H9 (cell line): ENCODE measurements at regions not wholly inside any gene's neighbourhood (a gene's known extent, or its start where the extent isn't known, plus 50 kb on each side); places are given as distances from the start of the nearest gene placed in this dataset.

Source experiments
- DNase-seq: peaks from one replicate; pipeline ENCODE4 v3.0.0-alpha.2; 2017
- H2AFZ ChIP-seq: one replicate; pipeline ENCODE4 v1.6.1; 2013; ENCODE audit warnings: mild to moderate bottlenecking, low read length, control low read depth, moderate library complexity
- H2AK5ac ChIP-seq: 2 replicates; pipeline ENCODE4 v1.6.1; 2013; ENCODE audit warnings: low read length, control low read depth, mixed read lengths; ENCODE audit not compliant: insufficient read length
- H2BK120ac ChIP-seq: one replicate; pipeline ENCODE4 v1.6.1; 2013; ENCODE audit warnings: low read depth, mild to moderate bottlenecking, low read length, control low read depth, inconsistent platforms; ENCODE audit not compliant: poor library complexity, severe bottlenecking
- H2BK12ac ChIP-seq: 2 replicates; pipeline ENCODE4 v1.6.1; 2013; ENCODE audit warnings: low read length, control low read depth, mixed read lengths, low read depth; ENCODE audit not compliant: insufficient read length
- H2BK15ac ChIP-seq: 2 replicates; pipeline ENCODE4 v1.6.1; 2013; ENCODE audit warnings: low read depth, low read length, control low read depth
- H2BK20ac ChIP-seq: one replicate; pipeline ENCODE4 v1.6.1; 2013; ENCODE audit warnings: low read depth, mild to moderate bottlenecking, low read length, control low read depth, inconsistent platforms; ENCODE audit not compliant: poor library complexity, severe bottlenecking
- H2BK5ac ChIP-seq: 2 replicates; pipeline ENCODE4 v1.6.1; 2013; ENCODE audit warnings: low read length, control low read depth, mixed read lengths; ENCODE audit not compliant: insufficient read length
- H3K14ac ChIP-seq: 2 replicates; pipeline ENCODE4 v1.6.1; 2013; ENCODE audit warnings: low read length, control low read depth; ENCODE audit not compliant: insufficient read depth
- H3K18ac ChIP-seq: 2 replicates; pipeline ENCODE4 v1.6.1; 2013; ENCODE audit warnings: low read depth, mild to moderate bottlenecking, mixed read lengths, low read length, control low read depth; ENCODE audit not compliant: insufficient read length
- H3K23ac ChIP-seq: 2 replicates; pipeline ENCODE4 v1.6.1; 2013; ENCODE audit warnings: low read length, control low read depth, mixed read lengths, low read depth; ENCODE audit not compliant: insufficient read length
- H3K23me2 ChIP-seq: 2 replicates; pipeline ENCODE4 v1.6.1; 2013; ENCODE audit warnings: low read depth, mild to moderate bottlenecking, mixed read lengths, low read length, control low read depth; ENCODE audit not compliant: insufficient read length, poor library complexity, severe bottlenecking
- H3K27ac ChIP-seq: 2 replicates; pipeline ENCODE4 v1.5.1; 2013; ENCODE audit warnings: low read length, control low read depth, mixed read lengths, low read depth; ENCODE audit not compliant: insufficient read length
- H3K27me3 ChIP-seq: 2 replicates; pipeline ENCODE4 v1.6.1; 2013; ENCODE audit warnings: low read length, control low read depth, inconsistent platforms; ENCODE audit not compliant: insufficient read depth
- H3K4ac ChIP-seq: 2 replicates; pipeline ENCODE4 v1.6.1; 2013; ENCODE audit warnings: low read depth, mild to moderate bottlenecking, control low read depth, inconsistent platforms, low read length, moderate library complexity
- H3K4me1 ChIP-seq: 2 replicates; pipeline ENCODE4 v1.6.1; 2013; ENCODE audit warnings: low read length, control low read depth, inconsistent platforms; ENCODE audit not compliant: insufficient read depth
- H3K4me2 ChIP-seq: 2 replicates; pipeline ENCODE4 v1.6.1; 2013; ENCODE audit warnings: low read length, control low read depth, mixed read lengths; ENCODE audit not compliant: insufficient read length, insufficient read depth
- H3K56ac ChIP-seq: 2 replicates; pipeline ENCODE4 v1.6.1; 2013; ENCODE audit warnings: low read depth, mild to moderate bottlenecking, mixed read lengths, low read length, control low read depth; ENCODE audit not compliant: insufficient read length
- H3K79me1 ChIP-seq: 2 replicates; pipeline ENCODE4 v1.6.1; 2013; ENCODE audit warnings: low read depth, mild to moderate bottlenecking, moderate library complexity, low read length, control low read depth, inconsistent platforms; ENCODE audit not compliant: insufficient read depth, poor library complexity, severe bottlenecking
- H3K79me2 ChIP-seq: 2 replicates; pipeline ENCODE4 v1.6.1; 2013; ENCODE audit warnings: low read length, control low read depth, inconsistent platforms; ENCODE audit not compliant: insufficient read depth
- H3K9ac ChIP-seq: 2 replicates; pipeline ENCODE4 v1.6.1; 2013; ENCODE audit warnings: low read length, control low read depth, mixed read lengths; ENCODE audit not compliant: insufficient read length; ENCODE audit errors: extremely low read depth
- H3K9me3 ChIP-seq: one replicate; pipeline ENCODE4 v1.6.1; 2013; ENCODE audit warnings: low read depth, low read length, inconsistent platforms; ENCODE audit not compliant: control insufficient read depth
- H3T11ph ChIP-seq: one replicate; pipeline ENCODE4 v1.6.1; 2013; ENCODE audit warnings: mild to moderate bottlenecking, low read length, control low read depth, inconsistent platforms
- H4K20me1 ChIP-seq: one replicate; pipeline ENCODE4 v1.6.1; 2013; ENCODE audit not compliant: control insufficient read depth, insufficient read length, insufficient read depth
- H4K5ac ChIP-seq: 2 replicates; pipeline ENCODE4 v1.6.1; 2013; ENCODE audit warnings: low read depth, mild to moderate bottlenecking, mixed read lengths, low read length, control low read depth; ENCODE audit not compliant: insufficient read length
- H4K8ac ChIP-seq: replicated peaks from 2 replicates; pipeline ENCODE4 v1.6.1; 2013; ENCODE audit warnings: low read length, control low read depth, mixed read lengths, low read depth; ENCODE audit not compliant: insufficient read length
- H4K91ac ChIP-seq: 2 replicates; pipeline ENCODE4 v1.6.1; 2013; ENCODE audit warnings: low read depth, mild to moderate bottlenecking, moderate library complexity, mixed read lengths, low read length, control low read depth; ENCODE audit not compliant: insufficient read length
- H3K27ac Mint-ChIP-seq, 3 experiments: 2 replicates in 2 of 3; 3 replicates in 1 of 3; pipeline ENCODE4 v1.8.0; 2020 to 2021; ENCODE audit warnings: mixed read lengths in 3 of 3, mild to moderate bottlenecking in 1 of 3, moderate library complexity in 1 of 3
- H3K27me3 Mint-ChIP-seq: 2 replicates; pipeline ENCODE4 v1.8.0; 2021; ENCODE audit warnings: low read depth, mild to moderate bottlenecking, moderate library complexity, mixed read lengths
- H3K36me3 Mint-ChIP-seq, 3 experiments: 2 replicates in 2 of 3; 3 replicates in 1 of 3; pipeline ENCODE4 v1.8.0; 2020 to 2021; ENCODE audit warnings: low read depth in 3 of 3, mixed read lengths in 3 of 3; ENCODE audit not compliant: insufficient read depth in 1 of 3
- H3K4me1 Mint-ChIP-seq, 2 experiments: 2 replicates each; pipeline ENCODE4 v1.8.0; 2020; ENCODE audit warnings: mixed read lengths in 2 of 2
- H3K4me3 Mint-ChIP-seq, 2 experiments: 2 replicates in 1 of 2; 3 replicates in 1 of 2; pipeline ENCODE4 v1.8.0; 2020 to 2021; ENCODE audit warnings: mild to moderate bottlenecking in 2 of 2, mixed read lengths in 2 of 2, moderate library complexity in 1 of 2
- H3K9me3 Mint-ChIP-seq, 2 experiments: 2 replicates in 1 of 2; 3 replicates in 1 of 2; pipeline ENCODE4 v1.8.0; 2020; ENCODE audit warnings: mild to moderate bottlenecking in 2 of 2, mixed read lengths in 2 of 2, moderate library complexity in 1 of 2
- CTCF ChIP-seq: fragments of 200-600 bp; sonication (generic); conservative IDR thresholded peaks from 3 replicates; pipeline ENCODE4 v1.8.0; 2021; ENCODE audit warnings: antibody characterized with exemption, mild to moderate bottlenecking
- WGBS: extraction: QIAGEN DNeasy Blood & Tissue Kit; methylation state at CpG from one replicate; pipeline ENCODE4 v1.1.7; 2013; ENCODE audit warnings: missing lambda C conversion rate, low lambda C conversion rate, mixed read lengths; ENCODE audit not compliant: insufficient read length; ENCODE audit errors: extremely low coverage; 5-methylcytosine and 5-hydroxymethylcytosine counted together

DNA sequence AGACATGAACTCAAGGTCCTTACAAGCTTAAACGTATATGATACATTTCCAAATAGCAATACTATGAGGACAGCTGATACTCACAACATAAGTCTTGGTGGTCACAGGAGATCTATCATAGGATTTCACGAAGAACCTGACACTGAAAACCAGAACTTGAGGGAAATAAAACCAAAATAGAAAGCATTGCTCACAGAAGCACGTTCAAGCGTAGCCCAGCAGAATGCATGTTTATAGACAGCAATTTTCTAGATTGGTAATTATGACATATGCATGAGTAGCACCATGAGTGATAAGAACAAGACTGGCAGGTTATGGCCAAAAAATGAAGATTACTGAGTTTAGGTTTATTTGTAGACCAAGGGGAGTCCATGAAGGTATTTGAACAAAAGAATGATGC lies 243.5 kb downstream of the ETS1 start:
- H3K27ac Mint-ChIP-seq: no peak overlapping the region
- no peaks in the 10 kb centered on the region for H3K36me3 Mint-ChIP-seq
- no peak for TF ChIP-seq CTCF
- no peak overlapping the region for H2AFZ ChIP-seq
- no peak overlapping the region for H2BK12ac ChIP-seq
- H3K4me2 ChIP-seq: no peak overlapping the region
- no peak overlapping the region for H3K4me3 Mint-ChIP-seq
- no peak for DNase-seq
- no peaks in the 10 kb centered on the region for H3K27me3 Mint-ChIP-seq
- H3K4ac ChIP-seq: no peak overlapping the region
- peaks cover 22% of the 10 kb centered on the region in 2 experiments for H3K4me1 Mint-ChIP-seq
- no peak overlapping the region for H3K9ac ChIP-seq
- H3K56ac ChIP-seq: no peak overlapping the region
- no peak overlapping the region for H2BK15ac ChIP-seq
- no peak overlapping the region for H4K8ac ChIP-seq
- H3K27ac ChIP-seq: no peak overlapping the region
- no peak overlapping the region for H2BK5ac ChIP-seq
- H3K9me3 ChIP-seq: no peaks in the 10 kb centered on the region
- H3K23ac ChIP-seq: no peak overlapping the region
- no peak overlapping the region for H2AK5ac ChIP-seq
- no peak overlapping the region for H2BK20ac ChIP-seq
- no CpG with 5 or more reads among the region's 4 CpGs for WGBS
- no peaks in the 10 kb centered on the region for H3K27me3 ChIP-seq
- H2BK120ac ChIP-seq: no peak overlapping the region
- no peaks in the 10 kb centered on the region for H3K79me2 ChIP-seq
- H3T11ph ChIP-seq: no peak overlapping the region
- H3K79me1 ChIP-seq: no peaks in the 10 kb centered on the region
- no peak overlapping the region for H4K91ac ChIP-seq
- no peaks in the 10 kb centered on the region for H3K9me3 Mint-ChIP-seq
- H3K23me2 ChIP-seq: no peaks in the 10 kb centered on the region
- H4K20me1 ChIP-seq: no peaks in the 10 kb centered on the region
- H3K4me1 ChIP-seq: peaks cover 4% of the 10 kb centered on the region; the same call in 1 of the 2 replicates
- H4K5ac ChIP-seq: no peak overlapping the region
- H3K18ac ChIP-seq: no peak overlapping the region
- no peak overlapping the region for H3K14ac ChIP-seq
